Gastroesophageal sphincter (tissue), 4 donors: ENCODE measurements at regions not wholly inside any gene's neighbourhood (a gene's known extent, or its start where the extent isn't known, plus 50 kb on each side); places are given as distances from the start of the nearest gene placed in this dataset.
A peak's percentile ranks its signal among the peaks of the same experiment; 100 is the strongest.
"Not testable (repeated sequence)": the region's sequence is repeated elsewhere in the genome, so short reads cannot be mapped to it uniquely, and the experiment has no call there.

Source experiments
- ATAC-seq: fragments of 150-250 bp; one replicate; pipeline ENCODE4 v1.9.1; 2016; ENCODE audit warnings: mild to moderate bottlenecking, moderate library complexity
- H3K27ac ChIP-seq, 4 donors: fragments of 200-600 bp; sonication (generic) in 3 of 4; 1 replicate in 3 of 4; 2 replicates in 1 of 4; pipeline ENCODE4 v1.5.1; 2016 to 2019
- H3K27me3 ChIP-seq: fragments of 200-600 bp; sonication (generic); one replicate; pipeline ENCODE4 v1.5.1; 2019
- H3K36me3 ChIP-seq, 2 donors: fragments of 200-600 bp; sonication (generic); one replicate each; pipeline ENCODE4 v1.5.1; 2019; ENCODE audit warnings: control low read depth in 1 of 2
- H3K4me1 ChIP-seq, 3 donors: fragments of 200-600 bp; sonication (generic); 1 replicate in 2 of 3; 2 replicates in 1 of 3; pipeline ENCODE4 v1.5.1; 2016 to 2019; ENCODE audit warnings: control low read depth in 2 of 3
- H3K4me3 ChIP-seq, 2 donors: fragments of 200-600 bp; sonication (generic); one replicate each; pipeline ENCODE4 v1.5.1; 2019; ENCODE audit warnings: mild to moderate bottlenecking in 1 of 2, moderate library complexity in 1 of 2
- H3K9me3 ChIP-seq, 3 donors: fragments of 200-600 bp; sonication (generic); one replicate each; pipeline ENCODE4 v1.5.1; 2017 to 2019; ENCODE audit warnings: control low read depth in 2 of 3
- CTCF ChIP-seq, 4 experiments: fragments of 200-600 bp in 2 of 4; fragments of 450-650 bp in 2 of 4; sonication (generic) in 1 of 4; IDR thresholded peaks; one replicate each; pipeline ENCODE4 v1.5.1; 2017 to 2019; ENCODE audit warnings: antibody characterized with exemption in 4 of 4, mild to moderate bottlenecking in 2 of 4, moderate library complexity in 2 of 4
- EP300 ChIP-seq: sonication (generic); formaldehyde crosslinking; IDR thresholded peaks from one replicate; pipeline ENCODE4 v1.6.1; 2017; ENCODE audit warnings: antibody characterized with exemption, mild to moderate bottlenecking
- POLR2A ChIP-seq, 2 donors: fragments of 450-650 bp; IDR thresholded peaks; one replicate each; pipeline ENCODE4 v1.6.1; 2017; ENCODE audit warnings: antibody characterized with exemption in 2 of 2, mild to moderate bottlenecking in 2 of 2, moderate library complexity in 1 of 2
- POLR2AphosphoS5 ChIP-seq: sonication (generic); formaldehyde crosslinking; IDR thresholded peaks from one replicate; pipeline ENCODE4 v1.6.1; 2017; ENCODE audit warnings: antibody characterized with exemption
- WGBS, 2 donors: methylation state at CpG; one replicate each; pipeline ENCODE4 v1.1.5; 2018; ENCODE audit warnings: low coverage in 1 of 2; 5-methylcytosine and 5-hydroxymethylcytosine counted together

GRCh38 chr6:150490586-150490985 is 109.1 kb upstream of the PLEKHG1 start:
- no peak for TF ChIP-seq CTCF (IDR thresholded peaks at IDR 0.05)
- no peak for TF ChIP-seq EP300
- no peak for TF ChIP-seq POLR2A (IDR thresholded peaks at IDR 0.05)
- no peak for TF ChIP-seq POLR2AphosphoS5
- H3K4me1 ChIP-seq = no peaks in the 10 kb centered on the region
- WGBS, 2 donors = 88% methylated on average over 4 of the region's 6 CpGs; no CpG with 5 or more reads in 1 of the 2 donors
- no peaks in the 10 kb centered on the region for H3K36me3 ChIP-seq
- no peaks in the 10 kb centered on the region for H3K9me3 ChIP-seq
- no peak overlapping the region for H3K27ac ChIP-seq
- no peak for ATAC-seq
- no peak overlapping the region for H3K4me3 ChIP-seq
- no peaks in the 10 kb centered on the region for H3K27me3 ChIP-seq

- no peaks in the 10 kb centered on the region for H3K4me1 ChIP-seq
- no peak overlapping the region for H3K27ac ChIP-seq
- ATAC-seq = no peak
- H3K9me3 ChIP-seq = no peaks in the 10 kb centered on the region
- TF ChIP-seq POLR2A (IDR thresholded peaks at IDR 0.05) = no peak
- H3K4me3 ChIP-seq = no peak overlapping the region
- no peaks in the 10 kb centered on the region for H3K36me3 ChIP-seq
- WGBS, 2 donors = 70 to 83% methylated on average over 4 to 5 of the region's 5 CpGs
- no peaks in the 10 kb centered on the region for H3K27me3 ChIP-seq
Measured at GRCh38 chr6:150491131-150491810, 108.4 kb upstream of the PLEKHG1 start.

GRCh38 chr6:150491811-150492172 is 107.9 kb upstream of the PLEKHG1 start:
- Histone ChIP-seq H3K4me1 (no peaks in the 10 kb centered on the region), H3K9me3 (no peaks in the 10 kb centered on the region), H3K4me3 (no peak overlapping the region), H3K27ac (no peak overlapping the region), H3K36me3 (no peaks in the 10 kb centered on the region), H3K27me3 (no peaks in the 10 kb centered on the region)
- WGBS, 2 donors = 42 to 94% methylated on average over 1 to 2 of the region's 2 CpGs
- TF ChIP-seq POLR2A (IDR thresholded peaks at IDR 0.05) = no peak
- TF ChIP-seq EP300 = no peak
- no peak for TF ChIP-seq CTCF (IDR thresholded peaks at IDR 0.05)
- no peak for TF ChIP-seq POLR2AphosphoS5
- no peak for ATAC-seq

GRCh38 chr6:150492507-150492906 is 107.2 kb upstream of the PLEKHG1 start:
- WGBS, 2 donors = 100% methylated on average over 2 of the region's 2 CpGs; no CpG with 5 or more reads in 1 of the 2 donors
- Histone ChIP-seq H3K27ac (no peak overlapping the region), H3K4me1 (no peaks in the 10 kb centered on the region), H3K4me3 (no peak overlapping the region), H3K27me3 (no peaks in the 10 kb centered on the region), H3K36me3 (no peaks in the 10 kb centered on the region), H3K9me3 (no peaks in the 10 kb centered on the region)
- ATAC-seq = no peak
- TF ChIP-seq POLR2AphosphoS5 = no peak
- TF ChIP-seq EP300 = no peak
- TF ChIP-seq POLR2A (IDR thresholded peaks at IDR 0.05) = no peak
- TF ChIP-seq CTCF (IDR thresholded peaks at IDR 0.05) = no peak

- Histone ChIP-seq H3K4me3 (no peak overlapping the region), H3K27me3 (no peaks in the 10 kb centered on the region), H3K4me1 (no peaks in the 10 kb centered on the region), H3K27ac (no peak overlapping the region), H3K9me3 (no peaks in the 10 kb centered on the region), H3K36me3 (no peaks in the 10 kb centered on the region)
- TF ChIP-seq EP300 = no peak
- TF ChIP-seq CTCF (IDR thresholded peaks at IDR 0.05) = no peak
- TF ChIP-seq POLR2AphosphoS5 = no peak
- no peak for TF ChIP-seq POLR2A (IDR thresholded peaks at IDR 0.05)
- 46 to 47% methylated on average over 5 to 6 of the region's 7 CpGs for WGBS, 2 donors
- no peak for ATAC-seq
Measured at GRCh38 chr6:150492941-150493340, 106.7 kb upstream of the PLEKHG1 start.

- not testable (repeated sequence) for H3K27me3 ChIP-seq, H3K4me1 ChIP-seq, ATAC-seq, H3K4me3 ChIP-seq, H3K9me3 ChIP-seq, H3K36me3 ChIP-seq
- WGBS, 2 donors = 80 to 95% methylated on average over 2 of the region's 2 CpGs
- H3K27ac ChIP-seq = peak overlapping the region in 1 of 4 donors; percentile 19
Measured at GRCh38 chr6:150493552-150493951, 106.1 kb upstream of the PLEKHG1 start.
